Endothelial cell of umbilical vein (primary cell): ENCODE measurements at regions not wholly inside any gene's neighbourhood (a gene's known extent, or its start where the extent isn't known, plus 50 kb on each side); places are given as distances from the start of the nearest gene placed in this dataset.

Experiments
- CTCF ChIP-seq, 2 donors: IDR thresholded peaks; 1 replicate in 1 of 2; 2 replicates in 1 of 2; pipeline ENCODE4 v1.5.1; 2011; ENCODE audit warnings: low read length in 2 of 2, mild to moderate bottlenecking in 2 of 2, moderate library complexity in 2 of 2, control low read depth in 1 of 2, inconsistent platforms in 1 of 2, low read depth in 1 of 2; ENCODE audit not compliant: insufficient read depth in 1 of 2; ENCODE audit errors: extremely low read depth in 1 of 2
- MAX ChIP-seq: IDR thresholded peaks from 2 replicates; pipeline ENCODE4 v1.6.1; 2011; ENCODE audit not compliant: insufficient read depth, insufficient read length

GRCh38 chr16:63628812-63629211 is 1493.1 kb downstream of the CDH11 start:
- TF ChIP-seq MAX (no peak), CTCF (IDR thresholded peaks at IDR 0.05; ENCODE audit: extremely low read depth in 1 of 2, insufficient read depth in 1 of 2, low read depth in 1 of 2, low read length in 2 of 2) (no peak)
